CD4-positive, alpha-beta T cell treated with Interleukin-15 for 4 hours (primary cell): ENCODE measurements at regions not wholly inside any gene's neighbourhood (a gene's known extent, or its start where the extent isn't known, plus 50 kb on each side); places are given as distances from the start of the nearest gene placed in this dataset.
"Not testable (repeated sequence)": the region's sequence is repeated elsewhere in the genome, so short reads cannot be mapped to it uniquely, and the experiment has no call there.

ENCODE experiments used
- DNase-seq: peaks from one replicate; pipeline ENCODE4 v3.0.0-alpha.2; 2020; ENCODE audit warnings: low spot score

GRCh38 chr17:14547556-14547955 lies 246.7 kb downstream of the HS3ST3B1 start:
- no peak for DNase-seq

- no peak for DNase-seq
Measured at GRCh38 chr17:14547016-14547415, 246.1 kb downstream of the HS3ST3B1 start.

- DNase-seq, result no peak
Measured at GRCh38 chr17:14545156-14545906, 244.4 kb downstream of the HS3ST3B1 start.

- DNase-seq, result no peak
Measured at GRCh38 chr17:14541714-14542113, 240.8 kb downstream of the HS3ST3B1 start.

- DNase-seq, result no peak
Measured at GRCh38 chr17:14539801-14540200, 238.9 kb downstream of the HS3ST3B1 start.

GRCh38 chr17:14532242-14532641 lies 231.4 kb downstream of the HS3ST3B1 start:
- DNase-seq, result not testable (repeated sequence)

- no peak for DNase-seq
Measured at GRCh38 chr17:14525551-14526455, 224.9 kb downstream of the HS3ST3B1 start.

- DNase-seq, result no peak
Measured at GRCh38 chr17:14522795-14523387, 222.0 kb downstream of the HS3ST3B1 start.

GRCh38 chr17:14518919-14519318 lies 218.0 kb downstream of the HS3ST3B1 start:
- not testable (repeated sequence) for DNase-seq

GRCh38 chr17:14514973-14515372 lies 214.1 kb downstream of the HS3ST3B1 start:
- no peak for DNase-seq

GRCh38 chr17:14513835-14514234 lies 213.0 kb downstream of the HS3ST3B1 start:
- no peak for DNase-seq

GRCh38 chr17:14510136-14510535 lies 209.3 kb downstream of the HS3ST3B1 start:
- DNase-seq, result no peak

GRCh38 chr17:14508156-14508555 lies 207.3 kb downstream of the HS3ST3B1 start:
- DNase-seq, result no peak

GRCh38 chr17:14506364-14506763 lies 205.5 kb downstream of the HS3ST3B1 start:
- DNase-seq, result no peak

- no peak for DNase-seq
Measured at GRCh38 chr17:14505606-14506005, 204.7 kb downstream of the HS3ST3B1 start.

- no peak for DNase-seq
Measured at GRCh38 chr17:14499976-14500375, 199.1 kb downstream of the HS3ST3B1 start.

- no peak for DNase-seq
Measured at GRCh38 chr17:14498812-14499211, 197.9 kb downstream of the HS3ST3B1 start.

GRCh38 chr17:14494161-14494560 lies 193.3 kb downstream of the HS3ST3B1 start:
- DNase-seq, result no peak

- DNase-seq, result no peak
Measured at GRCh38 chr17:14489986-14490385, 189.1 kb downstream of the HS3ST3B1 start.

GRCh38 chr17:14488958-14489550 lies 188.2 kb downstream of the HS3ST3B1 start:
- no peak for DNase-seq

- no peak for DNase-seq
Measured at GRCh38 chr17:14487068-14487467, 186.2 kb downstream of the HS3ST3B1 start.

GRCh38 chr17:14482715-14483114 lies 181.8 kb downstream of the HS3ST3B1 start:
- no peak for DNase-seq
